ENCODE measurements at regions not wholly inside any gene's neighbourhood (a gene's known extent, or its start where the extent isn't known, plus 50 kb on each side); places are given as distances from the start of the nearest gene placed in this dataset.

DNA sequence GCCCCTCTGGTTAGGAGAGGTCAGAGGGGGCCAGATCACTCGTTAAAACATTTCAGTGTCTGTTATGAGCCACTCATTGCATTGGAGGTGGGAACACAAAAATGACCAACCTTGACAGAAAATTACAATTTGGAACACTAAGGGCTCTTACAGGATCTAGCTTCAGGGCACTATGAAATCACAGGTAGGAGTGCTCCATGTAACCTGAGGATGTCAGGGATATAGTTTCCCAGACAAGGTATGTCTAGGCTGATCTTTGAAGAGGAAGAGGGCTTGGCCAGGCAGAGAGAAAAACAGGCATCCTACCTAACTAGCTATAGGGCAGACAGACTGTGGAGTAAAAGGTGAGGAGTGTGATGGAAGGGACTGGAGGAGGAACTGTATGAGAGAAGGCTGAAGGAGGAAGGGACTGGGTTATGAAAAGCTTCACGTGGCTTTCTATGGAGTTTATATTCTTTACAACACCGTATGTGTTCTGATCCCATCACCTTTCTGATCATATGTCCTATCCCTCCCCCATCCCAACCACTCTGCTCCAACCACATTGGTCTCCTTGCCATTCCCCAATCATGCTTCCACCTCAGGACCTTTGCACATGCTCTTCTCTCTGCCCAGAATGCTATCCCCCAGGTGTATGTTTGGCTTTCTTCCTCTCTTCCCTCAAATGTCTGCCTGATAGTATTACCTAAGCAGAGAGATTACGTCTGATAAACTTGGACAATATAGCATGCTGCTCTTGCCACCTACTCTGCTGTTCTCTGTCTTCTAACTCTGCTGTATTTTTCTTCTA, 88.2 kb downstream of the CCR1 start:
- no peak for DNase-seq
- Histone ChIP-seq H3K27me3 (no peaks in the 10 kb centered on the region), H3K4me3 (no peak overlapping the region), H3K36me3 (no peaks in the 10 kb centered on the region), H3K9me3 (no peaks in the 10 kb centered on the region)

DNA sequence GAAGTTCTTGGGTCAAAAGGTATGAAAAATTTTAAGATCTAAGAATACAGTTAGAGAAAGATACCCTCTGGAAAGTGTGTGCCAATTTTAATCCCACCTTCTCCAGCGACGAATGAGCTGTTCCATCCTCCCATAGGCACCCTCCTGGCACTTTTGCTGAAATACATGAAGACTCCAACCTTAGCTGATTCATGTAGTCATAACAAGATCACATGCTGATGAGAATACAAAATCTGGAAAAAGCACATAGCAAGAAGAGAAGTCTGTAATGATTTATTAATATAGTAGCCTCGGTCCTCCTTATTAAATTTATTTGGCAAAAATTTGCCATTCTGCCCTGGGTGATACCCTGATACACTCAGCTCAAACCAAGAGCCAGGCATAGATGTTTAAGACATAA, 88.9 kb downstream of the CCR1 start:
- no peak for DNase-seq
- Histone ChIP-seq H3K4me3 (no peak overlapping the region), H3K9me3 (no peaks in the 10 kb centered on the region), H3K36me3 (no peaks in the 10 kb centered on the region), H3K27me3 (no peaks in the 10 kb centered on the region)

DNA sequence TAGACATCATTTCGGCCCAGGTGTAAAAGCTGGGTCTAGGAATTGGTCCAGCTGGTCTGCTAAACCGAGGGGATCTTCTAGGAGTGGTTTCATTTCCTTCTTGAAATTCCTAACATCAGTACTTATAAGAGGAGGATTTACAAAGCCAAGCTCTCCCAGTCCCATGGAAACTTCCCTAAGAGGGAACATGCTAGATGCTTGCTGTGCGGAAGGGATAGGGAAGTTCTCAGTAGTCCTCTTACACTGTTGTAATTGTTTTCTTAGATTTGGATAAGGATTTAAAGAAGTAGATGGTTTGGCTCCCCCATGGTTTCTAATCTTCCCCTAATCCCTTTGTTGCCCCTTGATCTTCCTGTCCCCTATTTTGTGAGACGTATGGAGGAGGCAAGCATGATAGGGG, 89.7 kb upstream of the XCR1 start:
- no peak for DNase-seq
- H3K4me3 ChIP-seq = no peak overlapping the region
- H3K36me3 ChIP-seq = no peaks in the 10 kb centered on the region
- no peaks in the 10 kb centered on the region for H3K9me3 ChIP-seq
- H3K27me3 ChIP-seq = no peaks in the 10 kb centered on the region

DNA sequence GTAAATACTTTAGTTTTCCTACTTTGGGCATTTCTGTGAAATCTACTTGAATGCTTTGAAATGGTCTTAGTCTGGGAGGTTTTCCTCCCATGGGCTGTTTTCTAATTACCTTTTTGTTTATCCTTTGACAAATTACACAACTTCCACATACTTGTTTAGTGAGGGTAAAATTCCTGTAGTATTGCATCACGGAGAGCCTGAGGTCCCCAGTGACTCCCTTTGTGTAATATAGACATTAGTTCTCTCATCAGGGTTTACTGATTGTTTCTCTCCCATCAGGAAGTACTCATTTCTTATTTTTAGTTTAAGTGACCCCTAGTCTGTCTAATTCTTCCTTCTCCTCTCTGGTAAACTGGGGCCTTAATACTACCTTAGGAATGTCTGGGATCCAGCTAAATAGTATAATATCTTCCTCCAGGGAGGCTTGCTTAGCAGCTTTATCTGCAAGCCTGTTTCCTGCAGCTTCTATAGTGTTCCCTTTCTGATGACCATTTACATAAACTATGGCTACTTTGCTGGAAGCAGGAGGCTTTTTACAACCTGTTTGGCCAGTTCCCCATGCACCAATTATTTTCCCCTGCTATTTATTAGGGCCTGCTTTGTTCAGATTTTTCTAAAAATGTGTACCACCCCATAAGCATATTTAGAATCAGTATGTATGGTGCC, 87.2 kb upstream of the XCR1 start:
- Histone ChIP-seq H3K27me3 (no peaks in the 10 kb centered on the region), H3K9me3 (no peaks in the 10 kb centered on the region), H3K36me3 (no peaks in the 10 kb centered on the region), H3K4me3 (no peak overlapping the region)
- peak; percentile 31 for DNase-seq

DNA sequence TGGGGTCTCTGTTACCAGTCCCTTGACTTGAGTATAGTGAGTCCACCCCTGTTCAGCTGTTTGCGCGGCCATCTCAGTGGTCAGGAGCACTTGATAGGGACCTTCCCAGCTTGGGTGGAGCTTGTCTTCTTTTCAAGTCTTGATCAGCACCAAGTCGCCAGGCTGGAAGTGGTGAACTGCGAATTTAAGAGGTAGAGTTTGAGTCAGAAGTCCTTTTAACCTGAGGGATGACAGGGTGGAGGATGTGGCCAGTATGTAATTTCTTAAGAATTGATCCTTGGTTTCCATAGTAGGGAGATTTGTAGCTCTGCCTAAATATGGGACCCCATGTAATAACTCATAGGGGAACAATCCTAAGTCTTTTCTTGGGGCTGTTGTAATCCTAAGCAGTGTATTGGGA, 86.3 kb upstream of the XCR1 start:
- DNase-seq = no peak

DNA sequence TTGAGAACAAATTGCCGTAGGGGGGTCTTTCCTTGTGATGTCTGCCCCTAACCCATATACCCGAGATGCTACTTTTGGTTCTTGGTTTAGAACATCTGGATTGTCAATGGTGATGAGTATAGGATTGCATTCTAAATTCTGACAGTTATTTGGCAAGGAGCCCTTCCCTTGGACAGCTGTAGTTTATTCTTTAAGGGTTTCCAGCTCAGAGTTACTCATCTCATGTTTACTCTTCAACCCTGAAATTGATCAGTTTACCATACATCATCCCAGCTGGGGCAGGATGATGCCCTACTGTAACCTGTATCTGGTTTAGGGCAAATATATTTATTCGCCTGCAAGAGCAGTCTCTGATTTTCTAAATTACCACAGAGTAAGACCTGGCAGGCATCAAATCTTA, 85.7 kb upstream of the XCR1 start:
- H3K4me3 ChIP-seq = no peak overlapping the region
- no peaks in the 10 kb centered on the region for H3K9me3 ChIP-seq
- no peak for DNase-seq
- no peaks in the 10 kb centered on the region for H3K36me3 ChIP-seq
- no peaks in the 10 kb centered on the region for H3K27me3 ChIP-seq

More for the DNA sequence above, 86.3 kb upstream of the XCR1 start:
- Histone ChIP-seq H3K27me3 (no peaks in the 10 kb centered on the region), H3K36me3 (no peaks in the 10 kb centered on the region), H3K4me3 (no peak overlapping the region), H3K9me3 (no peaks in the 10 kb centered on the region)

DNA sequence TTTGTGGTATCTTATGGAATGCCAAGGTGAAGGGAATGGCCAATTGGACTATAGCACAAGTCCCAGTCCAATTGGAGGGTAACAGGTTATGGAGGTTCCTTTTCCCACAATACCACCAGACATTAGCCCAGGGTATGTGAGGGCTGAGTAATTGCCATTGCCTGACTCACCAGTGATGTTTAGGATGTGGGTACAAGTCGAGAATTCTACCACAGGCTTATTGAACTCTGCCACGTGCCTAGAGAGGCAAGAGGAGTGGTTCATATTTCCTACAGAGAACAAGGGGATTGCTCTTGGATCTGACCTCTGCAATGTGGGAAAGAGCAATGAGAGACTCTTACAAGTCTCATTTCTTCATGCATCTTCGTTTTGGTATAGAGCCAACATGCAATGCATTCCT, 85.0 kb upstream of the XCR1 start:
- DNase-seq = peak; percentile 20
- Histone ChIP-seq H3K4me3 (no peak overlapping the region), H3K9me3 (no peaks in the 10 kb centered on the region), H3K36me3 (no peaks in the 10 kb centered on the region), H3K27me3 (no peaks in the 10 kb centered on the region)

DNA sequence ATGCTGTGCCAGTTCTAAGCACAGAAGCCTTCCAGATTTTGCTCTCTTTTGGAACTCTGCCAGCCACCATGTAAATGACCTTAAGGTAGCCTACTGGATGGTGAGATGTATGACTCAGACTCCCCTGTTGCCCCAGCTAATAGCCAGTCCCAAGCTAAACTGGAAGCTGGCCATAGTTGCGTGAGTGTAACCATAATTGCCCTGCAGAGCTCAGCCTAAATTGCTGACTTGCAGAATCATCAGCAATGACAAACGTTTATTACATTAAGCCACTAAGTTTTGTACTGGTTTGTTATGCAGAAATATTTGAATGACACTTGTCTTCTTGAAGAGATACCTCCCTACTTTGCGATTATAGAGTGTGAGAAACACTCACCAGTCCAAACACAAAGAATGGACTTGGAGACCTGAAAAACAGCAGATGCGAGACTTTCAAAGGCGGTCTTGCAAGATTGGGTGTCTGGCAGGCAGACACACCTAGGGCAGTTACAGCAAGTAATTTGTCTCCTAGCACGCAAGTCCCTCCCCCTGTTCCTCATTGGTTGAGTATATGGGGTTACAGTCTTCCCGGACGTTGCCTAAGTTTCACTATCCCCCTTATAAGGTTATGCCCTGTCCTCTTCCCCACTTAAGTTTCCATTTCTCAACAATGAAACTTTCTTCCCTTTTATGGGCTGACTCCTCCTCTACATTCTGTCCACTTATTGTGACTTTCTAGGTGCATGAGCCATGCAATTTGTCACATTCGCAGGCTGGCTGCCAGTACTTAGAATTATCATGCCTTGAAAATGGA, 83.6 kb upstream of the XCR1 start:
- H3K4me3 ChIP-seq = no peak overlapping the region
- no peaks in the 10 kb centered on the region for H3K9me3 ChIP-seq
- H3K27me3 ChIP-seq = no peaks in the 10 kb centered on the region
- no peaks in the 10 kb centered on the region for H3K36me3 ChIP-seq
- peak; percentile 86 for DNase-seq

DNA sequence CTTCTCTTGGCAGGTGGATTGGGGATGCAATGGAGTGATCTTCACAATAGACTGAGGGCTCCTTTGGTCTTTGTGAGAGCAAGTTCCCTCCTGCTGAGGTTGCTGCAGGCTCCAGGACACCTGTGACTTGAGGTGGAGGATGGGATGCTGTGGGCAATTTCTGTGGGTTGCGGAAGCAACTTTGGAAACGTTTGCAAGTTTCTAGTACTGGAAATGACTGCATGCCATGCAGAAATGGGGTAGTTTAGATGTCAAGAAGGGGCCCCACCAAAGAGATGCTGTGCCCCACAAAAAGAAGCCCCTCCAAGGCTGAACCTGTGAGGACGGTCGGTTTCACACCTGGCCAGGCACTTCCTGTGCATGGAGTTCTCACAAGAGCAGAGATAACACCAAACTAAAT, 80.4 kb upstream of the XCR1 start:
- no peak for DNase-seq
- H3K36me3 ChIP-seq = no peaks in the 10 kb centered on the region
- H3K4me3 ChIP-seq = no peak overlapping the region
- no peaks in the 10 kb centered on the region for H3K27me3 ChIP-seq
- no peaks in the 10 kb centered on the region for H3K9me3 ChIP-seq

DNA sequence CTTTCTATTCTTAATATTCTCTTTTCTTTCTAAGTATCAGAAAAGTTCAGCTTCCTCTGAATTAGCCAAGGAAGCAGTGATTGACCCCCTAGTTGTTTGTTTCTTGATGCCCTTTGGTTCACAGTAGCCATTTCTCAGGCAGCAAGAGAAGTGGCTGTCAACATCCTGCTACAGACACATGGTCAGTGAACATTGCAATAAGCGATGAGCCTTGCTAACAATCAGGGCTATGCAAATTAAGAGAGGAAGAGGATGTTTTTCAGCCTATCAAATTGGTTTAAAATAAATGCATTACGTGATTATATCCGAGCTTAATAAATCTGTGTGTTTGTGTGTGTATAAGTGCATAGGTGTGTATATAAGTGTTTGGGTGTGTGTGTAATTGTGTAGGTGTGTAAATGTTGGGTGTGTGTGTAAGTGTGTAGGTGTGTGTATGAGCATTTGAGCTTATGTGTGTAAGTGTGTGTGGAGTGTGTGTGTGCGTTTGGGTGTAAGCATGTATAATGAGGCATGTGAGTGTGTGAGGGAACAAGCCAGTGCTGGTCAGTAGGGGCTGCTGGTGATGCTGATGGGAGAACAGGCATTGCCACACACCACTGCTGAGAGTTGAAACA, 78.1 kb upstream of the XCR1 start:
- no peak overlapping the region for H3K4me3 ChIP-seq
- no peaks in the 10 kb centered on the region for H3K36me3 ChIP-seq
- DNase-seq = no peak
- H3K27me3 ChIP-seq = no peaks in the 10 kb centered on the region
- H3K9me3 ChIP-seq = no peaks in the 10 kb centered on the region

DNA sequence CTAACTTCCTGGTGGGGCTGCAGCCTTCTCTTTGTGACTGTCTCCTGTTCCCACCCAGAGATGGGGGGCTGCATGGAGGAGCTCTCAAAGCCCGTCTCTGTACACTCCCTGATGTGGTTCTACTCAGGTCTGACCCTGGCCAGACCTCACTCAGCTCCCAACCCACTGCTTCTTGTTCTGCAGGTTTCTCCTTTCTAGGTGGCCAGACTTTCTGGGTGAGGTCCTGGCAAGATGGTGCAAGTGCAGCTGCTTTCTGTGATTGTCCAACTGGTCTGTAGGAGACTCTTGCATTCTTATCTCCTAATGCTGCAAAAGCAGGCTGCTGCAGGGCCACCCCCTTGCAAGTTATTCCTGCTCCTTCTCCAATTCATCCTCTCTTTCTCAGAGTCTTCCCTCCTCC, 77.4 kb upstream of the XCR1 start:
- no peak for DNase-seq
- Histone ChIP-seq H3K27me3 (no peaks in the 10 kb centered on the region), H3K36me3 (no peaks in the 10 kb centered on the region), H3K4me3 (no peak overlapping the region), H3K9me3 (no peaks in the 10 kb centered on the region)

DNA sequence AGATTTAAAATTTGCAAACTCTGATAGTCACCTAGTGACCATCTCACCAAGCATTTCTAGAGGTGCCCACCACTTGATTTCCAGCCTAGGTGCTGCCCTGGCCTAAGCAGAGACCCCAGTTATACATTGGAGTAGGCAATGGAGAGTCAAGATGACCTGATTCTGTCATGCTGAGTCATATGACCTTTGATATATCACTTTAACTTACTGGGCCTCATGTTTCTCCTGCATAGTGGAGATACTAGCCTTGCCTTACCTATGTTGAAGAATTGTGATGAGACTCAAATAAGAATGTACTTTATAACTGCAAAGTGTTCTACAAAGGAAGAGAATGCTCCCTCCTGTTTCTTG, 75.5 kb upstream of the XCR1 start:
- DNase-seq = no peak

DNA sequence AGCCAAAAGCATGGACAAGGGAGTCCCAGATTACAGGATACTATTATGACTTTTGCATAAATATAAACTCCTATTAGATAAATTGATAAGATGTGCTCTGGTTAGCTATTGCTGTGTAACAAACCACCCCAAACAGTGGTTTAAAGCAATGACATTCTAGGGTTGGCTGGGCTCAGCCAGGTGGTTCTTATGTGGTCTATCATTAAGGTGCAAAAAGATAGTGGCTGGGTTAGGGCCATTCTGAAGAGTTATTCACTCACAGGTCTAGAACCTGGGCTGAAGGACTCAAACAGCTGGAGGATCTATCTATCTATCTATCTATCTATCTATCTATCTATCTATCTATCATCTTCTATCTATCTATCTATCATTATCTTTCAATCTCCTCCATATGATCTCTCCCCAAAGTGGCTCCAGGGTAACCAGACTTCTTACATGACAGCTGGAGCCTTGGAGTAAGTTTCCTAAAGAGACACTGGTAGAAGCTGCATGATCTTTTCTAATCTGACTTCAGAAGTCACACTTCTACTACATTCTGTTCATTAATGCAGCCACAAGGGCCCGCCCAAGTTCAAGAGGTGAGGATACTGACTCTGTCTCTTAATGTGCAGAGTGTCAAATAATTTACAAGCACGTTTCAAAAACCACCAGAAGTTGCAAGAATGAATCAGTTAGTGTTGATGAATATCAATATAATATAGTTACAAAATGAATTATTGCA, 74.9 kb upstream of the XCR1 start:
- H3K27me3 ChIP-seq = no peaks in the 10 kb centered on the region
- DNase-seq = no peak
- H3K9me3 ChIP-seq = no peaks in the 10 kb centered on the region
- no peak overlapping the region for H3K4me3 ChIP-seq
- H3K36me3 ChIP-seq = no peaks in the 10 kb centered on the region

More for the DNA sequence above, 75.5 kb upstream of the XCR1 start:
- Histone ChIP-seq H3K9me3 (no peaks in the 10 kb centered on the region), H3K27me3 (no peaks in the 10 kb centered on the region), H3K4me3 (no peak overlapping the region), H3K36me3 (no peaks in the 10 kb centered on the region)

DNA sequence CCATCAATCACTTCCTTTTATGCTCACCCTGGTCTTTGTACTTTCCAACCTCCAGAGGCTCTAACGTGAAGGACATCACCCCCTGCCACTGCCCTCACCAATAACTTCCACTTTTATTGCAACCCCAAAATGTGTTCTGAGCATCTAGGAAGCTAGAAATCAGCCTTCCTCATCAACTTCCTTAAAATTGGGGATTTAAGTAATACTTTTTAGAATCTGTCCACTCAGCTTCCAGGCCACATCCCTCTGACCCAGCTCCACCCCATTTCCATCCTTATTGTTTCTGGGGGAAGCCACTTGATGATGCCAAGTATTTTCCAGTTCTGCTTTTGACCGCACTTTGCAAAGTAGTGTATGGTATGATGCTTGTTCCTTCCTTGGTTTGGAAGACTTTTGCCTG, 73.5 kb upstream of the XCR1 start:
- Histone ChIP-seq H3K9me3 (no peaks in the 10 kb centered on the region), H3K27me3 (no peaks in the 10 kb centered on the region), H3K4me3 (no peak overlapping the region), H3K36me3 (no peaks in the 10 kb centered on the region)
- DNase-seq = no peak

DNA sequence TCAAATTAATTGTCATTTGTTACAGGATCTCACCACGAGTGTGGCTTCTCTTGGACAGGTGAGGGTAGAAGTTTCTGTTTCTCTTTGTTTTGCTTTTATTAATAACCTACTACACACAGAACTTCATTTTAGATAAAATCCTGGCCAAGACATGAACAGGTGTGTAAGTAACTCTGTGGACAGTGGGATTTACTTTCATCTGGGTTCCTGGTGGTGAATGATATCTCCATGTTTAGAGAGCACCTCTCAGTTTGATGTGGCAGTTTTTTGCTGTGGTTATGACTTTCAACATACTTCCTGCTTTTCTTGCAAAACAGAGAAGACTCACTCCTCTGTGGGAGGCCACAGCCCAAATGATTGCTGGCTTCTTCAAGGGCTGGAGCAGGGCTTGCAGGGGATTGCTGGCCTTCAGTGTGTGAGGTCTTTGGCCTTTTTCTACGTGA, 71.1 kb upstream of the XCR1 start:
- no peak overlapping the region for H3K4me3 ChIP-seq
- DNase-seq = no peak
- no peaks in the 10 kb centered on the region for H3K27me3 ChIP-seq
- H3K9me3 ChIP-seq = no peaks in the 10 kb centered on the region
- H3K36me3 ChIP-seq = no peaks in the 10 kb centered on the region

DNA sequence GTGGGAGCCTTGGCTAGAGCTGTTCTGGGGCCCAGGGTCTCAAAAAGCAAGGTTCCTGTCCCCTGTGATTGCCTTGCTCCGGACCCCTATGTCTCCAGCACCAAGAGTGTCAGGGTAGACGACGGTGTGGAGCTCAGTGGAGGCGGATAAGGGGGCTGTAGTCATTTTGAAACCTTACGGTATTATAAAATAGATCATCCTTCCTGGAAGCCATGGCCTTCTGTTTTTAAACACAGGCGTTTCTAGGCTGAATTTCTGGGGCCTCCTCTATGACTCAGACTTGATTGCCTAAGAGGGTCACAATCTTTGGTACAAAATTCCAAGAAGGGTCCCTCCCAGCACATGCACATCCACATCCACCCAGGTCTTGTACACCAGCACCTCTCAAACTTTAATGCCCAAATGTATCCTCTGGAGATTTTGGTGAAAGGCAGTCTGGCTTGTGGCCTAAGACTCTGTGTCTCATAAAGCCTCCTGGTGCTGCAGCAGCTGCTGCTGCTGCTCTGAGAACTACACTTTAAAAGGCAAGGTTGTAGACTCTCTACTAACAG, 70.5 kb upstream of the XCR1 start:
- Histone ChIP-seq H3K4me3 (no peak overlapping the region), H3K27me3 (no peaks in the 10 kb centered on the region), H3K9me3 (no peaks in the 10 kb centered on the region), H3K36me3 (no peaks in the 10 kb centered on the region)
- DNase-seq = no peak

Measured in MG63 (cell line).